SK-N-SH (cell line): ENCODE measurements at regions not wholly inside any gene's neighbourhood (a gene's known extent, or its start where the extent isn't known, plus 50 kb on each side); places are given as distances from the start of the nearest gene placed in this dataset.

ENCODE experiments used
- CTCF ChIA-PET: fragments of 300-600, 350-600 bp; formaldehyde crosslinking; extraction: SDS; loops from one replicate; lab custom pipeline; 2021; lab: Yijun Ruan, JAX
- POLR2A ChIA-PET: fragments of 350-600 bp; sonication (Branson Sonifier 250); formaldehyde crosslinking; extraction: SDS; loops from one replicate; lab custom pipeline; 2020; ENCODE audit warnings: antibody characterized with exemption, inconsistent platforms; lab: Yijun Ruan, JAX
- DNase-seq: peaks from one replicate; pipeline ENCODE4 v3.0.0; 2012
- H2AFZ ChIP-seq: fragments of 200-600 bp; sonication (generic); 2 replicates; pipeline ENCODE4 v1.8.1; 2016; ENCODE audit warnings: antibody characterized with exemption, mild to moderate bottlenecking, low read depth
- H3F3A ChIP-seq: fragments of 200-600 bp; sonication (generic); replicated peaks from 2 replicates; pipeline ENCODE3; 2016; ENCODE audit warnings: antibody characterized with exemption, mild to moderate bottlenecking; ENCODE audit not compliant: insufficient read depth
- H3K27ac ChIP-seq, 2 experiments: fragments of 200-500 bp in 1 of 2; fragments of 200-600 bp in 1 of 2; sonication (Bioruptor generic) in 1 of 2; sonication (generic), shearing (Covaris generic) in 1 of 2; 2 replicates each; pipeline versions ENCODE4 v1.5.1 to v1.6.1; 2014 to 2016; ENCODE audit warnings: low read depth in 2 of 2, inconsistent platforms in 1 of 2, low read length in 1 of 2, mild to moderate bottlenecking in 1 of 2, mixed read lengths in 1 of 2
- H3K27me3 ChIP-seq: fragments of 200-600 bp; sonication (generic), shearing (Covaris generic); 2 replicates; pipeline ENCODE4 v1.6.1; 2016; ENCODE audit warnings: mixed run types; ENCODE audit not compliant: insufficient read depth
- H3K36me3 ChIP-seq, 2 experiments: fragments of 200-500 bp in 1 of 2; fragments of 200-600 bp in 1 of 2; sonication (Bioruptor generic) in 1 of 2; sonication (generic) in 1 of 2; replicated peaks in 1 of 2; 2 replicates each; pipeline versions ENCODE3 to v1.5.1; 2014 to 2016; ENCODE audit warnings: low read length in 1 of 2, mild to moderate bottlenecking in 1 of 2; ENCODE audit not compliant: insufficient read depth in 2 of 2, control insufficient read depth in 1 of 2
- H3K4me1 ChIP-seq, 2 experiments: fragments of 200-500 bp in 1 of 2; fragments of 200-600 bp in 1 of 2; sonication (Bioruptor generic) in 1 of 2; sonication (generic), shearing (Covaris generic) in 1 of 2; 2 replicates each; pipeline versions ENCODE4 v1.5.1 to v1.6.1; 2014 to 2016; ENCODE audit warnings: low read depth in 1 of 2, low read length in 1 of 2, mixed run types in 1 of 2; ENCODE audit not compliant: insufficient read depth in 2 of 2, control insufficient read depth in 1 of 2
- H3K4me2 ChIP-seq: fragments of 200-600 bp; sonication (generic), shearing (Covaris generic); 2 replicates; pipeline ENCODE4 v1.6.1; 2017; ENCODE audit warnings: mixed run types
- H3K4me3 ChIP-seq, 2 experiments: fragments of 200-500 bp in 1 of 2; fragments of 200-600 bp in 1 of 2; sonication (Bioruptor generic) in 1 of 2; sonication (generic), shearing (Covaris generic) in 1 of 2; 2 replicates each; pipeline versions ENCODE4 v1.5.1 to v1.8.1; 2014 to 2016; ENCODE audit warnings: low read depth in 2 of 2, inconsistent platforms in 1 of 2, low read length in 1 of 2, mild to moderate bottlenecking in 1 of 2, mixed read lengths in 1 of 2, moderate library complexity in 1 of 2
- H3K79me2 ChIP-seq: fragments of 200-600 bp; sonication (generic); 2 replicates; pipeline ENCODE4 v1.8.1; 2017; ENCODE audit warnings: mild to moderate bottlenecking; ENCODE audit not compliant: insufficient read depth
- H3K9ac ChIP-seq: fragments of 200-600 bp; sonication (generic); 2 replicates; pipeline ENCODE4 v1.6.1; 2017; ENCODE audit warnings: mixed run types
- H3K9me2 ChIP-seq: fragments of 200-600 bp; sonication (generic); 2 replicates; pipeline ENCODE4 v1.6.1; 2017; ENCODE audit warnings: mixed run types
- H3K9me3 ChIP-seq: fragments of 200-600 bp; sonication (generic); 2 replicates; pipeline ENCODE4 v1.6.1; 2017; ENCODE audit warnings: mixed run types, mild to moderate bottlenecking, moderate library complexity
- H4K20me1 ChIP-seq: fragments of 200-600 bp; sonication (generic); 2 replicates; pipeline ENCODE4 v1.6.1; 2017; ENCODE audit warnings: mild to moderate bottlenecking, mixed run types; ENCODE audit not compliant: insufficient read depth
- CHD2 ChIP-seq: fragments of 150-350 bp; IDR thresholded peaks from 2 replicates; pipeline ENCODE4 v1.6.1; 2018; ENCODE audit warnings: low read length; ENCODE audit not compliant: partially characterized antibody
- EP300 ChIP-seq, 2 experiments: IDR thresholded peaks; 2 replicates each; pipeline versions ENCODE4 v1.4.0 to v1.6.1; 2012; ENCODE audit warnings: borderline replicate concordance in 1 of 2, low read depth in 1 of 2, low read length in 1 of 2
- EZH2phosphoT487 ChIP-seq: fragments of 200-600 bp; sonication (generic); IDR thresholded peaks from 2 replicates; pipeline ENCODE4 v1.6.1; 2017; ENCODE audit warnings: low read depth, mixed run types, mild to moderate bottlenecking, antibody characterized with exemption, moderate library complexity, borderline replicate concordance
- FOXJ3 ChIP-seq: sonication (generic); formaldehyde crosslinking; IDR thresholded peaks from 2 replicates; pipeline ENCODE4 v1.5.1; 2020; ENCODE audit warnings: mild to moderate bottlenecking, missing genetic modification reagents
- FOXM1 ChIP-seq: IDR thresholded peaks from 2 replicates; pipeline ENCODE4 v1.4.0; 2012; ENCODE audit warnings: low read depth, mild to moderate bottlenecking
- GABPA ChIP-seq: IDR thresholded peaks from 2 replicates; pipeline ENCODE4 v1.4.0; 2012; ENCODE audit warnings: low read depth, mild to moderate bottlenecking
- GATA2 ChIP-seq: sonication (generic); formaldehyde crosslinking; IDR thresholded peaks from 2 replicates; pipeline ENCODE4 v1.5.0; 2020; ENCODE audit warnings: mild to moderate bottlenecking, missing genetic modification reagents
- IRF3 ChIP-seq: fragments of 150-350 bp; IDR thresholded peaks from 2 replicates; pipeline ENCODE4 v1.6.1; 2016; ENCODE audit warnings: mild to moderate bottlenecking, low read depth, low read length
- JUND ChIP-seq: IDR thresholded peaks from 2 replicates; pipeline ENCODE4 v1.4.0; 2012
- MXI1 ChIP-seq: IDR thresholded peaks from 2 replicates; pipeline ENCODE4 v1.6.1; 2012; ENCODE audit warnings: mild to moderate bottlenecking, low read depth, low read length, improper control_type of control experiment
- RAD21 ChIP-seq: IDR thresholded peaks from 2 replicates; pipeline ENCODE4 v1.6.1; 2012; ENCODE audit warnings: mild to moderate bottlenecking, low read length
- REST ChIP-seq: IDR thresholded peaks from 2 replicates; pipeline ENCODE4 v1.6.1; 2012; ENCODE audit warnings: mild to moderate bottlenecking, low read depth, low read length, moderate library complexity
- RXRA ChIP-seq: IDR thresholded peaks from 2 replicates; pipeline ENCODE4 v1.4.0; 2012; ENCODE audit warnings: low read depth, mild to moderate bottlenecking, borderline replicate concordance
- SIN3A ChIP-seq: IDR thresholded peaks from 2 replicates; pipeline ENCODE4 v1.6.1; 2012; ENCODE audit warnings: low read depth, mild to moderate bottlenecking, low read length, moderate library complexity, borderline replicate concordance
- TCF12 ChIP-seq: IDR thresholded peaks from 2 replicates; pipeline ENCODE4 v1.4.0; 2012
- YY1 ChIP-seq: IDR thresholded peaks from 2 replicates; pipeline ENCODE4 v1.4.0; 2012; ENCODE audit warnings: low read depth, mild to moderate bottlenecking
- ZBTB33 ChIP-seq: IDR thresholded peaks from 2 replicates; pipeline ENCODE4 v1.4.0; 2012; ENCODE audit warnings: low read depth, borderline replicate concordance
- WGBS: methylation state at CpG from one replicate; pipeline ENCODE4 v1.1.6; 2017; ENCODE audit warnings: low lambda C conversion rate; 5-methylcytosine and 5-hydroxymethylcytosine counted together

- POLR2A ChIA-PET, result no interaction called here
Observed at GRCh38 chr2:43092520-43093179, 133.8 kb downstream of the ZFP36L2 start.

More at GRCh38 chr2:43092520-43093179, 133.8 kb downstream of the ZFP36L2 start:
- TF ChIP-seq REST (no peak), JUND (no peak), EZH2phosphoT487 (no peak), MXI1 (no peak), EP300 (IDR thresholded peaks at IDR 0.05; ENCODE audit: borderline replicate concordance in 1 of 2, low read depth in 1 of 2, low read length in 1 of 2) (no peak), FOXM1 (no peak), RAD21 (no peak), IRF3 (no peak), GATA2 (CRISPR knock-in tag) (no peak), ZBTB33 (no peak), SIN3A (no peak), RXRA (no peak), FOXJ3 (CRISPR knock-in tag) (no peak), YY1 (no peak), CHD2 (no peak), TCF12 (no peak), GABPA (no peak)
- TF ChIP-seq, all 33 proteins: peak for 0
- no peaks in the 10 kb centered on the region for H3K9me3 ChIP-seq
- no peak overlapping the region for H3K4me2 ChIP-seq
- no peak overlapping the region for H3K27ac ChIP-seq
- CTCF ChIA-PET, result interaction anchor here (0.6 to 1.6 kb wide), 5 partner anchors 15 to 135 kb away, joined by 3 to 4 read pairs (median 3); no protein-coding TSS in a partner anchor
- H3K4me1 ChIP-seq, result no peaks in the 10 kb centered on the region
- H3K27me3 ChIP-seq, result no peaks in the 10 kb centered on the region
- no peaks in the 10 kb centered on the region for H3F3A ChIP-seq
- WGBS, result 68% methylated on average over 2 of the region's 2 CpGs
- H3K36me3 ChIP-seq, result no peaks in the 10 kb centered on the region
- H3K9me2 ChIP-seq, result no peaks in the 10 kb centered on the region
- no peaks in the 10 kb centered on the region for H4K20me1 ChIP-seq
- no peak overlapping the region for H3K4me3 ChIP-seq
- no peak overlapping the region for H3K9ac ChIP-seq
- H3K79me2 ChIP-seq, result no peaks in the 10 kb centered on the region
- DNase-seq, result no peak
- no peak overlapping the region for H2AFZ ChIP-seq
